CD4-positive, CD25-positive, alpha-beta regulatory T cell (primary cell): ENCODE measurements at regions not wholly inside any gene's neighbourhood (a gene's known extent, or its start where the extent isn't known, plus 50 kb on each side); places are given as distances from the start of the nearest gene placed in this dataset.

Source experiments
- ATAC-seq, 2 donors: fragments of 150-1000 bp; cut with Tn5 transposase; one replicate each; pipeline ENCODE4 v1.10.0; 2021; ENCODE audit warnings: low read depth in 2 of 2, moderate number of reproducible peaks in 2 of 2, moderate library complexity in 1 of 2
- DNase-seq, 3 donors: peaks; one replicate each; pipeline versions ENCODE4 v3.0.0 to v3.0.0-alpha.2; 2012 to 2022; ENCODE audit warnings: mixed read lengths in 1 of 3
- H3K27ac ChIP-seq: one replicate; pipeline ENCODE4 v1.7.0; 2013; ENCODE audit warnings: mild to moderate bottlenecking, low read length; ENCODE audit not compliant: insufficient read depth, poor library complexity, severe bottlenecking
- H3K27me3 ChIP-seq: one replicate; pipeline ENCODE4 v1.7.0; 2013; ENCODE audit warnings: low read length; ENCODE audit not compliant: control insufficient read depth, insufficient read depth
- H3K36me3 ChIP-seq: one replicate; pipeline ENCODE4 v1.7.0; 2013; ENCODE audit warnings: mild to moderate bottlenecking, low read length, moderate library complexity; ENCODE audit not compliant: control insufficient read depth, insufficient read depth
- H3K4me1 ChIP-seq: 2 replicates; pipeline ENCODE4 v1.7.0; 2013; ENCODE audit warnings: mild to moderate bottlenecking, low read length; ENCODE audit not compliant: insufficient read depth, control insufficient read depth, poor library complexity, severe bottlenecking
- H3K4me3 ChIP-seq: one replicate; pipeline ENCODE4 v1.7.0; 2013; ENCODE audit warnings: low read depth, mild to moderate bottlenecking, low read length, moderate library complexity
- H3K9me3 ChIP-seq, 2 experiments: 1 replicate in 1 of 2; 2 replicates in 1 of 2; pipeline ENCODE4 v1.7.0; 2013; ENCODE audit warnings: low read length in 2 of 2, mild to moderate bottlenecking in 1 of 2, moderate library complexity in 1 of 2; ENCODE audit not compliant: control insufficient read depth in 2 of 2
- H3K27ac Mint-ChIP-seq, 3 donors: one replicate each; pipeline ENCODE4 v1.8.0; 2020 to 2022; ENCODE audit warnings: mild to moderate bottlenecking in 3 of 3, mixed read lengths in 3 of 3, moderate library complexity in 2 of 3
- H3K27me3 Mint-ChIP-seq: one replicate; pipeline ENCODE4 v1.8.0; 2022; ENCODE audit warnings: mild to moderate bottlenecking, mixed read lengths
- H3K36me3 Mint-ChIP-seq: one replicate; pipeline ENCODE4 v1.8.0; 2020; ENCODE audit warnings: mixed read lengths
- H3K4me1 Mint-ChIP-seq, 4 donors: one replicate each; pipeline ENCODE4 v1.8.0; 2020 to 2022; ENCODE audit warnings: mixed read lengths in 4 of 4, mild to moderate bottlenecking in 1 of 4
- H3K4me3 Mint-ChIP-seq, 4 donors: one replicate each; pipeline ENCODE4 v1.8.0; 2020 to 2022; ENCODE audit warnings: mild to moderate bottlenecking in 4 of 4, mixed read lengths in 4 of 4, moderate library complexity in 3 of 4
- H3K9me3 Mint-ChIP-seq, 7 donors: one replicate each; pipeline ENCODE4 v1.8.0; 2020 to 2022; ENCODE audit warnings: mixed read lengths in 7 of 7, mild to moderate bottlenecking in 3 of 7, moderate library complexity in 2 of 7

- Histone ChIP-seq H3K4me3 (no peak overlapping the region), H3K27ac (no peak overlapping the region), H3K36me3 (no peaks in the 10 kb centered on the region), H3K4me1 (no peaks in the 10 kb centered on the region), H3K27me3 (no peaks in the 10 kb centered on the region), H3K9me3 (peaks cover 0 to 3% of the 10 kb centered on the region in 2 experiments)
- H3K27ac Mint-ChIP-seq: no peak overlapping the region
- H3K27me3 Mint-ChIP-seq: no peaks in the 10 kb centered on the region
- peaks cover 0 to 26% (median 7%) of the 10 kb centered on the region in 7 donors for H3K9me3 Mint-ChIP-seq
- H3K4me3 Mint-ChIP-seq: no peak overlapping the region
- H3K36me3 Mint-ChIP-seq: no peaks in the 10 kb centered on the region
- no peak for ATAC-seq
- DNase-seq: no peak
- H3K4me1 Mint-ChIP-seq: no peaks in the 10 kb centered on the region
These were observed 1279.0 kb upstream of the LRRTM1 start for GRCh38 chr2:81583311-81584108.

- no peak overlapping the region for H3K4me3 Mint-ChIP-seq
- Histone ChIP-seq H3K36me3 (no peaks in the 10 kb centered on the region), H3K27ac (no peak overlapping the region), H3K4me3 (no peak overlapping the region), H3K4me1 (no peaks in the 10 kb centered on the region), H3K27me3 (no peaks in the 10 kb centered on the region), H3K9me3 (no peaks in the 10 kb centered on the region)
- peaks cover 2 to 23% (median 4%) of the 10 kb centered on the region in 7 donors for H3K9me3 Mint-ChIP-seq
- H3K36me3 Mint-ChIP-seq: no peaks in the 10 kb centered on the region
- no peaks in the 10 kb centered on the region for H3K27me3 Mint-ChIP-seq
- ATAC-seq (no peak), DNase-seq (no peak)
- H3K27ac Mint-ChIP-seq: no peak overlapping the region
- H3K4me1 Mint-ChIP-seq: no peaks in the 10 kb centered on the region
These were observed 1272.2 kb upstream of the LRRTM1 start for GRCh38 chr2:81576713-81577112.

- no peak for ATAC-seq
- Mint-ChIP-seq H3K36me3 (no peaks in the 10 kb centered on the region), H3K4me3 (no peak overlapping the region), H3K9me3 (peaks cover 0 to 17% (median 6%) of the 10 kb centered on the region in 7 donors), H3K4me1 (no peaks in the 10 kb centered on the region), H3K27ac (no peak overlapping the region), H3K27me3 (no peaks in the 10 kb centered on the region)
- Histone ChIP-seq H3K4me1 (no peaks in the 10 kb centered on the region), H3K36me3 (no peaks in the 10 kb centered on the region), H3K4me3 (no peak overlapping the region), H3K27ac (no peak overlapping the region), H3K27me3 (no peaks in the 10 kb centered on the region), H3K9me3 (peaks cover 0 to 2% of the 10 kb centered on the region in 2 experiments)
- no peak for DNase-seq
These were observed 1246.6 kb upstream of the LRRTM1 start for GRCh38 chr2:81551040-81551634.

GRCh38 chr2:81550277-81550676 lies 1245.7 kb upstream of the LRRTM1 start:
- H3K4me1 Mint-ChIP-seq: no peaks in the 10 kb centered on the region
- no peak for ATAC-seq
- H3K27me3 Mint-ChIP-seq: no peaks in the 10 kb centered on the region
- H3K27ac Mint-ChIP-seq: no peak overlapping the region
- DNase-seq: no peak
- Histone ChIP-seq H3K36me3 (no peaks in the 10 kb centered on the region), H3K4me1 (no peaks in the 10 kb centered on the region), H3K9me3 (peaks cover 0 to 2% of the 10 kb centered on the region in 2 experiments), H3K27ac (no peak overlapping the region), H3K27me3 (no peaks in the 10 kb centered on the region), H3K4me3 (no peak overlapping the region)
- no peaks in the 10 kb centered on the region for H3K36me3 Mint-ChIP-seq
- no peak overlapping the region for H3K4me3 Mint-ChIP-seq
- peaks cover 0 to 19% (median 6%) of the 10 kb centered on the region in 7 donors for H3K9me3 Mint-ChIP-seq

- Histone ChIP-seq H3K27ac (no peak overlapping the region), H3K4me3 (no peak overlapping the region), H3K9me3 (peaks cover 0 to 2% of the 10 kb centered on the region in 2 experiments), H3K4me1 (no peaks in the 10 kb centered on the region), H3K36me3 (no peaks in the 10 kb centered on the region), H3K27me3 (no peaks in the 10 kb centered on the region)
- no peaks in the 10 kb centered on the region for H3K27me3 Mint-ChIP-seq
- no peak overlapping the region for H3K4me3 Mint-ChIP-seq
- H3K27ac Mint-ChIP-seq: no peak overlapping the region
- peaks cover 0 to 15% (median 2%) of the 10 kb centered on the region in 7 donors for H3K9me3 Mint-ChIP-seq
- ATAC-seq (no peak), DNase-seq (no peak)
- no peaks in the 10 kb centered on the region for H3K36me3 Mint-ChIP-seq
- no peaks in the 10 kb centered on the region for H3K4me1 Mint-ChIP-seq
These were observed 1245.1 kb upstream of the LRRTM1 start for GRCh38 chr2:81549646-81550045.

GRCh38 chr2:81545626-81546025 lies 1241.1 kb upstream of the LRRTM1 start:
- Histone ChIP-seq H3K9me3 (no peaks in the 10 kb centered on the region), H3K27me3 (no peaks in the 10 kb centered on the region), H3K4me3 (no peak overlapping the region), H3K36me3 (no peaks in the 10 kb centered on the region), H3K4me1 (no peaks in the 10 kb centered on the region), H3K27ac (no peak overlapping the region)
- DNase-seq: no peak
- ATAC-seq: no peak
- no peak overlapping the region for H3K4me3 Mint-ChIP-seq
- H3K27me3 Mint-ChIP-seq: no peaks in the 10 kb centered on the region
- H3K9me3 Mint-ChIP-seq: peaks cover 0 to 5% (median 2%) of the 10 kb centered on the region in 7 donors
- H3K4me1 Mint-ChIP-seq: no peaks in the 10 kb centered on the region
- no peaks in the 10 kb centered on the region for H3K36me3 Mint-ChIP-seq
- H3K27ac Mint-ChIP-seq: no peak overlapping the region

- H3K4me3 ChIP-seq: no peak overlapping the region
- no peaks in the 10 kb centered on the region for H3K9me3 ChIP-seq
- Mint-ChIP-seq H3K27me3 (no peaks in the 10 kb centered on the region), H3K9me3 (peaks cover 0 to 6% (median 5%) of the 10 kb centered on the region in 7 donors), H3K4me1 (no peaks in the 10 kb centered on the region), H3K36me3 (no peaks in the 10 kb centered on the region), H3K27ac (no peak overlapping the region), H3K4me3 (no peak overlapping the region)
- H3K4me1 ChIP-seq: no peaks in the 10 kb centered on the region
- H3K27me3 ChIP-seq: no peaks in the 10 kb centered on the region
- ATAC-seq (no peak), DNase-seq (no peak)
- no peaks in the 10 kb centered on the region for H3K36me3 ChIP-seq
- H3K27ac ChIP-seq: no peak overlapping the region
These were observed 1237.6 kb upstream of the LRRTM1 start for GRCh38 chr2:81542119-81542518.

- Histone ChIP-seq H3K9me3 (peaks cover 2 to 7% of the 10 kb centered on the region in 2 experiments), H3K36me3 (no peaks in the 10 kb centered on the region), H3K4me3 (no peak overlapping the region), H3K27ac (no peak overlapping the region), H3K4me1 (no peaks in the 10 kb centered on the region), H3K27me3 (no peaks in the 10 kb centered on the region)
- Mint-ChIP-seq H3K9me3 (peaks cover 0 to 35% (median 8%) of the 10 kb centered on the region in 7 donors), H3K27ac (no peak overlapping the region), H3K36me3 (no peaks in the 10 kb centered on the region), H3K4me3 (no peak overlapping the region), H3K27me3 (no peaks in the 10 kb centered on the region), H3K4me1 (no peaks in the 10 kb centered on the region)
- ATAC-seq (no peak), DNase-seq (no peak)
These were observed 1225.4 kb upstream of the LRRTM1 start for GRCh38 chr2:81529944-81530343.
